ENCODE measurements at regions not wholly inside any gene's neighbourhood (a gene's known extent, or its start where the extent isn't known, plus 50 kb on each side); places are given as distances from the start of the nearest gene placed in this dataset.

DNA sequence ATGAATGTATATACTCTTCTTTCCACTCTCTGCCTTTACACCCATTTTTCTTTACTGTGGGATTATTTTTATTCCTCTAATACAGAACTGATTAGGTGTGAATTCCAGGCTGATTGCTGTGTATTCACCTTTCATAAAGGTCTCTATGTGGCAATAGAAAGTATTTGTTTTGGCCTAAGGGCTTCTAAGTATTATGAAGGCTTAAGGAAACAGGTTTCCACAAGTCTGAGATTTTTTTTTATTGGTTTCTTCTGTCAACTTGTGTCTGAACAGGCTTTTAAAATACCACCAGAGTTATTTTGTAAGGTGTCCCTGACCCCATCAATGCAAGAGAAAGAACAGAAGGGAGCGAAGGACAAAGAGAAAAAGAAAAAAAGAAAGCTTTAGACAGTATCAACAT is 1102.0 kb upstream of the SPRY2 start:
- TF ChIP-seq, protein P1, sequence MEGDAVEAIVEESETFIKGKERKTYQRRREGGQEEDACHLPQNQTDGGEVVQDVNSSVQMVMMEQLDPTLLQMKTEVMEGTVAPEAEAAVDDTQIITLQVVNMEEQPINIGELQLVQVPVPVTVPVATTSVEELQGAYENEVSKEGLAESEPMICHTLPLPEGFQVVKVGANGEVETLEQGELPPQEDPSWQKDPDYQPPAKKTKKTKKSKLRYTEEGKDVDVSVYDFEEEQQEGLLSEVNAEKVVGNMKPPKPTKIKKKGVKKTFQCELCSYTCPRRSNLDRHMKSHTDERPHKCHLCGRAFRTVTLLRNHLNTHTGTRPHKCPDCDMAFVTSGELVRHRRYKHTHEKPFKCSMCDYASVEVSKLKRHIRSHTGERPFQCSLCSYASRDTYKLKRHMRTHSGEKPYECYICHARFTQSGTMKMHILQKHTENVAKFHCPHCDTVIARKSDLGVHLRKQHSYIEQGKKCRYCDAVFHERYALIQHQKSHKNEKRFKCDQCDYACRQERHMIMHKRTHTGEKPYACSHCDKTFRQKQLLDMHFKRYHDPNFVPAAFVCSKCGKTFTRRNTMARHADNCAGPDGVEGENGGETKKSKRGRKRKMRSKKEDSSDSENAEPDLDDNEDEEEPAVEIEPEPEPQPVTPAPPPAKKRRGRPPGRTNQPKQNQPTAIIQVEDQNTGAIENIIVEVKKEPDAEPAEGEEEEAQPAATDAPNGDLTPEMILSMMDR (IDR thresholded peaks at IDR 0.05) = no peak
- TF ChIP-seq POLR2A (IDR thresholded peaks at IDR 0.05) = no peak
- TF ChIP-seq POLR2AphosphoS5 (IDR thresholded peaks at IDR 0.05) = peak; percentile 43
